Activated T-cell treated with anti-CD3 and anti-CD28 coated beads for 1 hour (primary cell): ENCODE measurements at regions not wholly inside any gene's neighbourhood (a gene's known extent, or its start where the extent isn't known, plus 50 kb on each side); places are given as distances from the start of the nearest gene placed in this dataset.

ENCODE experiments used
- DNase-seq: peaks from one replicate; pipeline ENCODE4 v3.0.0-alpha.2; 2020; ENCODE audit warnings: low read depth

GRCh38 chr2:120866071-120866470 lies 130.4 kb downstream of the GLI2 start:
- DNase-seq = no peak

DNA sequence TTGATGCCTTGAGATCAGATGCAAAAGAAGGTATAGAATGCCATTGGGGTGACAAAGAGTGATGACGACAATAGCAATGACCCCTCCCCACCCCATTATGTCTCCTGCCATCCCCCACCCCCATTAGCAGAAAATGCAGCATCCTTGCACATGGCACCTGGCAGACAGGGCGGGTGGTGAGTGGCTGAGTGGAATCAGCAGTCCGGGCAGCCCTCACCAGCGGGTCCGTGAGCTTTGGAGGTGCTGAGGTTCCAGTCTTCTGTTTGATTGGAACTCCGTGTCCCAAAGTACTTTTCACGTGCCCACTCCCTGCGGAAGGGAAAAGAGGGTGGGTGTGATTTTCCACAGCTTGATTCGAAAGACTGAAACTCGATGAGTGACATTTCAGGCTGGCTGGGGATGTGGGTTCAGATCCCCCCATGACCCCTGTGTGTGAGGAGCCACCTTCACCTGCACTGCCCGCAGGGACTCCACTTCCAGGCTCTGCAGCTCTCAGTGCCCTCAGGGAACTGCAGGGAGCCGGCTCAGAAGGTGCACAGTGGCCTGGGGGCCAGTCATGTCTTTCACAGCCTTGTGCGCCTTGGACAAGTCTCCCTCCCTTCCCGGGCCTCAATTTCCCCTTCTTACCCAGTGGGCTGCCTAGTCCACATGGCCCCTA lies 130.9 kb downstream of the GLI2 start:
- DNase-seq = no peak

GRCh38 chr2:120867290-120868241 lies 131.9 kb downstream of the GLI2 start:
- no peak for DNase-seq

GRCh38 chr2:120868366-120868765 lies 132.7 kb downstream of the GLI2 start:
- no peak for DNase-seq

DNA sequence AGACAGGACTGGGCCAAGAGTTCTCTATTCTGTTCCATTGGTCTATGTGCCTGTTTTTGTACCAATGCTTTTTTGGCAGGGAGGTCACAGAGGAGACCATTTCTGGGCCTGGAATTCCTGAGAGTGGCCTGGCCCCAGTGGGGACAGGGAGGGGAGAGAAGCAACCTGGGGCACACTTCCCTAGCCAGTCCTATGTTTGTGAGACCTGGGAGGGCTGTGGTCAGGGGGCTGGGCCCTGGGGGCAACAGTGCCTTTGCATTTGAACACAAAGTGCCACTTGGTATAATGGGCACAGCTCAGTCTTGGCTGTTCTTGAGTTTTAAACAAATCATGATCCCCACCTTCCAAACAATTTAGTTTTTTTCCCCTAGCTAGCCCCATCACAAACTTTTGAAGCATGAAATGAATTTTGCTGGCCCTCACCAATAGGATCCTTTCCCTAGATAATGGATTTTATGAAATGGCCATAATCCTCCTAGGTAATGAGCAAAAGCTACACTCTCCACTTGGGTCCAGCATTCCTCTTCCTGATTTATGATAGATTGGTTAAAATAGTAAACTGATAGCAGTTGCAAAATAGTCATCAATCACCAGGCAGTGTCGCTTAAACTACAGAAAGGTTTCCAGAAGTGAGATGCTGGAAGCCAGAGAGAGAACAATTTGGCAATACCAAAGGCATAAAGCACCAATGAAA lies 133.5 kb downstream of the GLI2 start:
- DNase-seq = no peak

DNA sequence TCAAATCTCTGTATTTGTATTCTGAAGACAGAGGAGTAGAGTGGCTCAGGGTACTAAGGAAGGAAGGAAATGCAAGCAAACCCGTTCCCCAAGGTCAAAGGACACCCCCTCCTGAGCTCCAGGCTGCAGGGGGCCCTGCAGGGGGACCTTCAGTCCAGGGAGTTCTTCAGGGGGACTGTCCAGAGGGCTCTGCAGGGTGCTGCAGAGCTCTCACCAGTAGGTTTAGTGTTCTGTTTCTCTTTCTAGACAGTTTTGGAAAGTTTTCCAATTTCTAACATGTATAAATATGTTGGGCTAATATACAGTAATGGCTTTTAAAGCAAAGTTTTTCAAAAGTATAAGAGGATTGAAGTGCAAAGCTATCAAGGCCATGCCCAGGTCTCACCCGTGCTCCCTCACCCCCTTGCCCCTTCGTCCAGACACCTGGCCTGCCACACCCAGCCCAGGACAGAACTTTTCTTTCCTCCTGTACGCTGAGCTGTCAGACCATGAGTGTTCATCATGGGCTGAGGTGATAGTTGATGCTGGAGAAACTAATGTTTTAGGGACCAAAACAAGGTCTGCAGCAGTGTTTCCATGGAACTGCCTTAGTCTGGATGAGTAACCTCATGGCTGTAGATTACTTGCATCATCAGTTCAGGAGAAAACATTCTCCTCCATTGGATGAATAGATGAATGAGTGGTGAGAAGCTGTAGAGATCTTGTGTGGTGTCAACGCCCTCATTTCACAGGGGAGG lies 134.2 kb downstream of the GLI2 start:
- no peak for DNase-seq

DNA sequence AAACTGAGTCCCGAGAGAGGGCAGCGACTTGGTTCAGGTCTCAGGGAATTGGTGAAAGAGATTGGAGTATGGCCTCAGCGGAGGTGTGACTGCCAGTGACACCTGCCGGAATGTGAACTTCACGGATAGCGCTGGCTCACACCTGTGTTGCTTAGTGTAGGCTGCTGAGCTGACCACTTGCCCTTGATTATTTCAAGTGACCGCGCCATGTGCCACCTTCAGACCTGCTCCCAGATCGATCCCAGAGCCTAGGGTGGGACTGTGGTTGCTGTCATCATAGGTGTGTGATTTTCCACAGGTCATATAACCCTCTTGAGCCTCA lies 134.8 kb downstream of the GLI2 start:
- no peak for DNase-seq

DNA sequence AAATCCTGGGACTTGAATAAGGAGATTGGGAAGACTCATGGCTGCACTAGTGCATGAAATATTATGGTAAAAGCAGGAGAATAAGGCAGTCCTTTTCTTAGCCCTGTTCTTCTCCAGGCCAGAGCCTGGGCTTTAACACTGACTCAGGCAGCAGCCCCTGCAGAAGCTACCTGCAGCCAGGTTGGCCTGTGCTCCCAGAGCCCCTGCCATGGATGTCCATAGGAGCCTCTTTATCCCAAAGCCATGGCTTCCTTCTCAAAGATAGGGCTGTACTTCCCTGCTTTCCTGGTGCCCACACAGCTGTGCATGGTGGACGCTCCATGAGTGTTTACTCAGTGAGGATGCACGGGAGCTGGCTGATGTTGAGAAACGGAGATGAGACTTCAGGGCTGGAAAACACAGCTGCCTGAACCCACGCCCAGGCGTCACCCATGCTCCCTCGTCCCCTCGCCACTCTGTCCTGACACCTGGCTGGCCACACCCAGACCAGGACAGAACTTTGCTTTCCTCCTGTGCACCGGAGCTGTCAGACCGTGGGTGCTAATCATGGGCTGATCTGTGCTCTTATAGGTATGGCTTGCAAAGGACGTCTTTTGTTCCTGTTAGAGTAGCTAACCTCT lies 135.5 kb downstream of the GLI2 start:
- DNase-seq = no peak

DNA sequence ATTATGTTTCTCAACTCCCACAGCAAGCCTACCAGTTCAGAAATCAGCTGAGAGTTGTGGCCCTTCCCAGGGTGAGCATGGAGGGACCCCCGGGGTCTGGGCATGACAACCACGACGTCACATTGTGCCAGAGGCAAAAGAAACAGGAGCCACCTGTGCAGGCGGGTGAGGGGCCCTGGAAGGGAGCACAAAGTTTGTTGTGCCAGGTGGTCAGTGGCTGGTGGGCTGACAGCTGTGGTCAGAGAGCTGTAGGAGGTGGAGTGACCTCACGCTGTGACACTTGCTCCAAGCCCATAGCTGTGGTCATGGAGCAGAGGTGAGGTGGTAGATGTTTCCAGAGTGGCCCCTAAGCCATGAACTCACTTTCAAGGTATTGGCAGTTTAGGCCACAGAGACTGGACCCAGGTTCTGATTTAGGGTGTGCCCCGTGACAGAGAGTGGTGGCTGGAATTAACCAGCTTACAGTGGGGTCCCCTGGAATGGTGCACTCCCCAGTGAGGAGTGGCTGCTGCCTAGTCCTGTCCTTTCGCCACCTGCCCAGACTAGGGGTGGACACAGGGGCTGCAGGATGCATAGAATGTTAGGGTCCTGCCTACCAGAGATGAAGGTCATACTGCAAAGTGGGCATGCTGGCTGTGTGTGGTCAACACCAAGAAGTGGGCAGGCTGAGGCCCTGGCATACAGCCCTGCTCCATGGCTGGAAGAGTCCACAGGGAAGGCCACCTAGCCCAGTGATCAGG lies 136.4 kb downstream of the GLI2 start:
- no peak for DNase-seq

- no peak for DNase-seq
Measured at GRCh38 chr2:120873958-120874887, 138.6 kb downstream of the GLI2 start.

GRCh38 chr2:120874888-120875275 lies 139.2 kb downstream of the GLI2 start:
- no peak for DNase-seq

GRCh38 chr2:120875431-120875830 lies 139.8 kb downstream of the GLI2 start:
- no peak for DNase-seq

DNA sequence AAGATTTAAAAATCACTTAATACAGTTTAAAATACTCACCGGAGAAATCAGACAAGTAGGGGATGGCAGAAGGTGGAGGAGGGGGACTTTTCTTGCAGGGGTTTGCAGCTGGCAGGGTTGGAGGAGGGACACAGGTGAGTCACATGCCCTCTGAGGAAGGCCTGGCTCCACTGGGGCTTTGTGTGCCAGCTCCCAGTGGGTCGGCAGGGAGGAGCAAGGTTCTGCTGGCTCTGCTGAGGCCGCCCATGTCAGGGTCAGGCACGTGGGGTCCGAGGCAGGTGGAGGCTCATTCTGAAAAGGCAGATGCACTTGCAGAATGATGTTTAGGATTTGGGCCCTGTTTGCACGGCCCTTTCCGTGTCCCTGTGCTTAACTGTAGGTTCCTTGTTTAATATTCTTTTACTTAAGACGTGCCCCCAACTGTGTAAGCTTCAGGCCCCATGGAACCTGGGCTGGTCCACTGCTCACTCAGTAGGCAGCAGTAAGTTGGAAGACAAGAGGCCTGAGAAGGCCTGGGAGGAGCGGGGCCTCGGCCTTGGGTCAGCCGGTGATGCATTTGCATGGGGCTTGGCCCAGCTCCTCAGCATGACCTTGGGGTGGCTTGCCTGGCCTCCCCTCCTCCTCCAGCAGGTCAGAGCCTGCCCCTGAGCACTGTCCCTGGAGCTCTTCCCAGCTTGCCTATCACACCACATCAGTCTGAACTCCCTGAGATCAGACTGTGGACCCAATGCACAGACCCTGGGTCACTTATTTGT lies 141.0 kb downstream of the GLI2 start:
- no peak for DNase-seq

- no peak for DNase-seq
Measured at GRCh38 chr2:120877409-120877808, 141.7 kb downstream of the GLI2 start.

GRCh38 chr2:120878970-120879369 lies 143.3 kb downstream of the GLI2 start:
- no peak for DNase-seq

DNA sequence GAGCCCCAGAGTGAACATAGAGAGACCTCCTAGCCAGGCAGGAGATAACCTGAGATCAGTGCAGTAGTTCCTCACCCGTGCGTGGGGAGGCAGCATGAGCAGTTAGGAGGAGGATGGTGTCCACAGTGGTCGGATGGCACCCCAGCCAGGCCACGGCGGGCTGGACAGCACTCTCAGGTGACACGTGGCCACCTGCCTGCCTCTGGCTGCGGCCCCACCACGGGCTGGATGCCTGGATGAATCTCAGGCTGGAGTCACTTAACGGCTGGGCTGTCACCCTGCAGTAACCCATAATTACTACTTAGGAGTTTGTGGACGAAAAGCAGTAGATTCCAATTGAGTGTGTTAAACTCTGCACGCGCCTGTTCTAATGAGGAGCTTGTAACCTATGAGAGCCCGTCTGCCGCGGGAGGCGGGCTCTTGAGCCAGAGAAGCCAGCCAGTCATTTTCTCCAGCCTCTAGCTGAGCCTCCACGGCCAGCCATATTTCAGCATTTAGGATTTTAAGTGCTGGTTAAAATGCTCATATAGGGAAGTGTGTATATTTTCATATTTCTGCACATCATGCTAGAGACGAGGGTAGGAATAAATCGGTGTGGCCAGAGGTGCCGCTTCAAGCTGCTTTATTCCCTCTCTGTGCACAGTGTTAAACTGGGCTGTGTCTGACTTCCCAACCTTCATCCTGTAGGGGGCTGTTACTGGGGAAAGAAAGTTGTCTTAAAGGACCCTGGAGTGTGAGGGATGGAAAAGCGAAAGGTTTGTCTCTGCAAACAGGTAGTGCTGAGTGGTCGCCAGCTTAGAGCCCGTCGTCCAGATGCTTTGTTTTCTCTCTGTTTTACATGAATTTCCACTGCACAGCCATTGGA lies 144.0 kb downstream of the GLI2 start:
- no peak for DNase-seq

DNA sequence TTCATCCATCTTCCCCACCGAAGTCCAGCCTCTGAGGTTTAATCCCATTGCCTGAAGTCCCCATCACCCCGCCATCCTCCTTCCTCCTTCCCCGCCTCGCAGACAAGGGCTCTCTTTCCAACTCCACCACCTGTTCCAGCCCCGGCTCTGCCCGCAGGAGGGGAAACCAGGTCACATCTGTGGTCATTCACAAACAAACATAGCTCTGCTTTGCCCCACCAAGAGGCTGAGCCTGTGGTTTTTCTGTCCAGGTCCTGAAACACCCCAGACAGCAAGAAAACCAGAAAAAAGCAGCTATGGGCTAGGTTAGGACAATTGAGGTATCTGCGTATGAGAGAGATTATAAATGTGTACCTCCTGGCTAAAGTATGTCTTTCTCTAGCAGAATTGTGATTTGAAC lies 144.7 kb downstream of the GLI2 start:
- no peak for DNase-seq
